ENCODE measurements at regions not wholly inside any gene's neighbourhood (a gene's known extent, or its start where the extent isn't known, plus 50 kb on each side); places are given as distances from the start of the nearest gene placed in this dataset.

DNA sequence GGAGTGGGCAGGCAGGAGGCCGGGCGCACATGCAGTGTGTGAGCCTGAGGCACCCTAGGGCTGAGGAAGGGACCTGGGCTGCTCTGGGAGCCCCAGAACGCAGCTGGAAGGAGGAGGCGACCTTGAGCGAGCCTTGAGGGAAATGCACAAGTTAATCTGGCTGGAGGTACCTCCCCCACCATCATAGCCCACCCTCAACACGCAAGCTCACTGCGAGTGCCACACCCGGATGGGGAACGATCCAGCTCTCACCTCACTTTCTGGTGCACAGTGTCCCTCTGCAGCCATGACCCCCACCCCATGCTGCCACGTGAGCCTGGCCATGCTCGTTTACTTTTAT, 162.4 kb upstream of the PPP2R2D start:
- H3K36me3 ChIP-seq (replicated peaks in 1 of 2; ENCODE audit: insufficient read depth in 1 of 2, low read depth in 2 of 2): no peaks in the 10 kb centered on the region
- no peak overlapping the region for H3K27ac ChIP-seq
- H3K4me3 ChIP-seq: no peak overlapping the region
- TF ChIP-seq, protein P1, sequence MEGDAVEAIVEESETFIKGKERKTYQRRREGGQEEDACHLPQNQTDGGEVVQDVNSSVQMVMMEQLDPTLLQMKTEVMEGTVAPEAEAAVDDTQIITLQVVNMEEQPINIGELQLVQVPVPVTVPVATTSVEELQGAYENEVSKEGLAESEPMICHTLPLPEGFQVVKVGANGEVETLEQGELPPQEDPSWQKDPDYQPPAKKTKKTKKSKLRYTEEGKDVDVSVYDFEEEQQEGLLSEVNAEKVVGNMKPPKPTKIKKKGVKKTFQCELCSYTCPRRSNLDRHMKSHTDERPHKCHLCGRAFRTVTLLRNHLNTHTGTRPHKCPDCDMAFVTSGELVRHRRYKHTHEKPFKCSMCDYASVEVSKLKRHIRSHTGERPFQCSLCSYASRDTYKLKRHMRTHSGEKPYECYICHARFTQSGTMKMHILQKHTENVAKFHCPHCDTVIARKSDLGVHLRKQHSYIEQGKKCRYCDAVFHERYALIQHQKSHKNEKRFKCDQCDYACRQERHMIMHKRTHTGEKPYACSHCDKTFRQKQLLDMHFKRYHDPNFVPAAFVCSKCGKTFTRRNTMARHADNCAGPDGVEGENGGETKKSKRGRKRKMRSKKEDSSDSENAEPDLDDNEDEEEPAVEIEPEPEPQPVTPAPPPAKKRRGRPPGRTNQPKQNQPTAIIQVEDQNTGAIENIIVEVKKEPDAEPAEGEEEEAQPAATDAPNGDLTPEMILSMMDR (IDR thresholded peaks at IDR 0.05): no peak
- TF ChIP-seq POLR2A (IDR thresholded peaks at IDR 0.05): no peak
- intact Hi-C loops (cut with DNase I): no loop called here
- no peaks in the 10 kb centered on the region for H3K27me3 ChIP-seq
- DNase-seq (no peak), ATAC-seq (no peak)
- WGBS, 2 donors: 33 to 35% methylated on average over 11 of the region's 11 CpGs
- no peaks in the 10 kb centered on the region for H3K4me1 ChIP-seq
- H3K9me3 ChIP-seq: no peaks in the 10 kb centered on the region

DNA sequence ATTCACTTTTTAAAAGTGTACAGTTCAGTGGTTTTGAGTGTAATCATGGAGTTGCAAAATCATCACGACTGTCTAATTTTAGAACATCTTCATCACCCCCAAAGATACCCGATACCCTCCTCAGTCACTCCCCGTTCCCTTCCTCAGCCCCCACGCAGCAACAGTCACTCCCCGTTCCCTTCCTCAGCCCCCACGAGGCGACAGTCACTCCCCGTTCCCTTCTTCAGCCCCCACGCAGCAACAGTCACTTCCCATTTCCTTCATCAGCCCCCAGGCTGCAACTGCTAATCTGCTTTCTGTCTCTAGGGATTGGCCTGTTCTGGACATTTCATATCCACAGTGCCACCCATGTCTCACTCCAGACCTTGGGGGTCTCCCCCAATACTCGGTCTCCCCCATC, 161.6 kb upstream of the PPP2R2D start:
- DNase-seq: no peak

DNA sequence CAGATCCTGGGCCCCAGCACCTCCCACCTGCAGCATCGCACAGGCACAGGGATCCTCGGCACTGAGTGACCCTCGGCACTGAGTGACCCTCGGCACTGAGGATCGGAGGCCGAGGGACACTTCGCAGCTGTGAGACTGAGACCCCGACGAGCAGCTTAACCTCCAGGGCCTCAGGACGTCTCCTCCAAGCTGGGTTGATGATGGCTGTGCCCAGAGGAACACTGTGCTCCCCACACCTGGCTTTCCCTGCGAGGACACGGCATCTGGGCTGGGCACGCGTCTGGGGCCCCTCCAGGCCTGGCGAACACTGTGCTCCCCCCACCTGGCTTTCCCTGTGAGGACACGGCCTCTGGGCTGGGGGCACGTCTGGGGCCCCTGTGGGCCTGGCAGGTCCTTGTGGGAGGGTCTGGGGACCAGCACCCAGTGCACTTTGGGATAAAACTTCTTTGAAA, 158.3 kb upstream of the PPP2R2D start:
- DNase-seq: peak in 1 of 4 donors; percentile 5
- no peaks in the 10 kb centered on the region for H3K27me3 ChIP-seq
- TF ChIP-seq, protein P1 (IDR thresholded peaks at IDR 0.05): no peak
- TF ChIP-seq POLR2A (IDR thresholded peaks at IDR 0.05): no peak

More for the DNA sequence above, 161.6 kb upstream of the PPP2R2D start:
- intact Hi-C loops (cut with DNase I): no loop called here
- no peaks in the 10 kb centered on the region for H3K4me1 ChIP-seq
- TF ChIP-seq, protein P1 (IDR thresholded peaks at IDR 0.05): no peak
- no peak for TF ChIP-seq POLR2A (IDR thresholded peaks at IDR 0.05)
- H3K27me3 ChIP-seq: no peaks in the 10 kb centered on the region
- no peak overlapping the region for H3K27ac ChIP-seq
- no peaks in the 10 kb centered on the region for H3K9me3 ChIP-seq
- 48 to 59% methylated on average over 10 of the region's 10 CpGs for WGBS, 2 donors
- no peaks in the 10 kb centered on the region for H3K36me3 ChIP-seq (replicated peaks in 1 of 2; ENCODE audit: insufficient read depth in 1 of 2, low read depth in 2 of 2)
- ATAC-seq: no peak
- no peak overlapping the region for H3K4me3 ChIP-seq

DNA sequence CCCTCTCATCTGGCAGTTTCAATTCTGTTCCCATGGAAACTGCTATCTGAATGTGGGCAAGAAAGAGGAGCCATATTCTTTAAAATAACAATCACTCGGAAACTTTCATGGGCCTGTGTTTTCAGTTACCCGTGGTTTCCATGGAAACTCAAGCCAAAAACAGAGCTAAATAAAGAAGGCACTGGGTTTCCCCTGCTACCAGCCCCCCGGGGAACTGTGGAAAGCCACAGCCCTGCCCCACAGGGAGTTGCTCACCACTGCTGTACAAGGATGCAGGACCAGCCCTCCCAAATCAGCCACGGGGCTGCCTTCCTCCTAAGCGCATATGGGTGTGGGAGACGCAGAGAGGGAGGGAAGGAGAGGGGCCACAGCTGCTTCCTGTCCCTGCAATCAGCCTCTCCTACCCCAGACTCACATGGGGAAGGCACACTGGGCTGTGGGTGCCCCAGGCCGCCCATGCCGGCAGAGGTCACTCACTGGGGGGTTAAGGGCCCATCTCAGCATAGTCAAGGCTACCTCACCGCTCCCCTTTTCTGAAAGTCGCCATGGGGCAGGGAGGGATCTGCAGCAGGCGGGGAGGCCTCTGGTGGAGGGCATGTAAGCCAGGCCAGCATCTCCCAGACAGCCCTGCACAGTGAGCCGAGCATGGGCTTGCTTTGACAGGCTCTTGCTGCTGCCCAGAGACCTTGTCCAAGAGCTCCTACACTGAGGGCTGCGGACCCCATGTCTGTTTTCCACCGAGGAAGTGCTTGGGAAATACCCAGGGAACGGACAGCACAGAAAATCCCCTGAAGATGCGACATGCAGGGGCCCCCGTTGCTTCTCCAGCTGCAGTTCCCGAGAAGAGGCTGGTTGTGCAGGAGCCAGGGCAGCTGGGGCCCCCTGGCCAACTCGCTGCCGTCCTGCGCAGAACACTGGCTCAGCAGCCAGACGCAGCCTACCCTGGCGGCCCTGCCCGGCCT, 157.3 kb upstream of the PPP2R2D start:
- no peak for DNase-seq
- Histone ChIP-seq H3K27ac (no peak overlapping the region), H3K4me3 (no peak overlapping the region), H3K27me3 (peaks cover 0 to 3% of the 10 kb centered on the region in 2 donors), H3K4me1 (no peaks in the 10 kb centered on the region), H3K9me3 (no peaks in the 10 kb centered on the region), H3K36me3 (replicated peaks in 1 of 2; ENCODE audit: insufficient read depth in 1 of 2, low read depth in 2 of 2) (no peaks in the 10 kb centered on the region)
- TF ChIP-seq, protein P1 (IDR thresholded peaks at IDR 0.05): no peak
- no peak for TF ChIP-seq POLR2A (IDR thresholded peaks at IDR 0.05)
- no peak for ATAC-seq
- WGBS, 2 donors: 19 to 30% methylated on average over 16 to 22 of the region's 24 CpGs
- intact Hi-C loops (cut with DNase I): no loop called here

More for the DNA sequence above, 158.3 kb upstream of the PPP2R2D start:
- Histone ChIP-seq H3K9me3 (no peaks in the 10 kb centered on the region), H3K27ac (no peak overlapping the region), H3K4me3 (no peak overlapping the region), H3K36me3 (replicated peaks in 1 of 2; ENCODE audit: insufficient read depth in 1 of 2, low read depth in 2 of 2) (no peaks in the 10 kb centered on the region), H3K4me1 (no peaks in the 10 kb centered on the region)
- ATAC-seq: no peak
- 45 to 82% methylated on average over 2 to 17 of the region's 17 CpGs for WGBS, 2 donors
- intact Hi-C loops (cut with DNase I): no loop called here

Measured in body of pancreas (tissue), 4 donors.